GM18520 (cell line): ENCODE measurements at regions not wholly inside any gene's neighbourhood (a gene's known extent, or its start where the extent isn't known, plus 50 kb on each side); places are given as distances from the start of the nearest gene placed in this dataset.

Source experiments
- ATAC-seq: cut with Tn5 transposase; IDR thresholded peaks from one replicate; pipeline ENCODE4 v1.9.1; 2021; ENCODE audit not compliant: unreplicated experiment

- ATAC-seq, result no peak
Observed at GRCh38 chr3:167895684-167896083, 160.2 kb downstream of the SERPINI1 start.

GRCh38 chr3:167895178-167895577 lies 159.7 kb downstream of the SERPINI1 start:
- no peak for ATAC-seq

GRCh38 chr3:167892205-167892604 lies 156.7 kb downstream of the SERPINI1 start:
- ATAC-seq, result no peak

- ATAC-seq, result no peak
Observed at GRCh38 chr3:167887096-167887495, 151.6 kb downstream of the SERPINI1 start.

GRCh38 chr3:167886690-167887089 lies 151.2 kb downstream of the SERPINI1 start:
- ATAC-seq, result no peak

- ATAC-seq, result no peak
Observed at GRCh38 chr3:167885277-167885676, 149.8 kb downstream of the SERPINI1 start.

GRCh38 chr3:167884481-167884880 lies 149.0 kb downstream of the SERPINI1 start:
- ATAC-seq, result no peak

GRCh38 chr3:167883452-167883851 lies 147.9 kb downstream of the SERPINI1 start:
- ATAC-seq, result no peak

- ATAC-seq, result peak; percentile 90
Observed at GRCh38 chr3:167882057-167882667, 146.6 kb downstream of the SERPINI1 start.

GRCh38 chr3:167880183-167880582 lies 144.7 kb downstream of the SERPINI1 start:
- ATAC-seq, result no peak

GRCh38 chr3:167876620-167877281 lies 141.2 kb downstream of the SERPINI1 start:
- ATAC-seq, result no peak
